ENCODE measurements at regions not wholly inside any gene's neighbourhood (a gene's known extent, or its start where the extent isn't known, plus 50 kb on each side); places are given as distances from the start of the nearest gene placed in this dataset.

DNA sequence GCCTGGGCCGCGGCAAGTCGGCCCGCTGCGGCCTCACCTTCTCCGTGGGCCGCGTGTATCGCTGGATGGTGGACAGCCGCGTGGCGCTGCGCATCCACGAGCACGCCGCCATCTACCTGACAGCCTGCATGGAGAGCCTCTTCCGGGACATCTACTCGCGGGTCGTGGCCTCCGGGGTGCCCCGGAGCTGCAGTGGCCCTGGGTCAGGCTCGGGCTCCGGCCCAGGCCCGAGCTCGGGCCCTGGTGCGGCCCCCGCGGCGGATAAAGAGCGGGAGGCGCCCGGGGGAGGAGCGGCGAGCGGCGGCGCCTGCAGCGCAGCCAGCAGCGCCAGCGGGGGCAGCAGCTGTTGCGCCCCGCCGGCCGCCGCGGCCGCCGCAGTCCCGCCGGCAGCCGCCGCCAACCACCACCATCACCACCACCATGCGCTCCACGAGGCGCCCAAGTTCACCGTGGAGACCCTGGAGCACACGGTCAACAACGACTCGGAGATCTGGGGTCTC lies 226.2 kb upstream of the CRY1 start:
- TF ChIP-seq, protein P1, sequence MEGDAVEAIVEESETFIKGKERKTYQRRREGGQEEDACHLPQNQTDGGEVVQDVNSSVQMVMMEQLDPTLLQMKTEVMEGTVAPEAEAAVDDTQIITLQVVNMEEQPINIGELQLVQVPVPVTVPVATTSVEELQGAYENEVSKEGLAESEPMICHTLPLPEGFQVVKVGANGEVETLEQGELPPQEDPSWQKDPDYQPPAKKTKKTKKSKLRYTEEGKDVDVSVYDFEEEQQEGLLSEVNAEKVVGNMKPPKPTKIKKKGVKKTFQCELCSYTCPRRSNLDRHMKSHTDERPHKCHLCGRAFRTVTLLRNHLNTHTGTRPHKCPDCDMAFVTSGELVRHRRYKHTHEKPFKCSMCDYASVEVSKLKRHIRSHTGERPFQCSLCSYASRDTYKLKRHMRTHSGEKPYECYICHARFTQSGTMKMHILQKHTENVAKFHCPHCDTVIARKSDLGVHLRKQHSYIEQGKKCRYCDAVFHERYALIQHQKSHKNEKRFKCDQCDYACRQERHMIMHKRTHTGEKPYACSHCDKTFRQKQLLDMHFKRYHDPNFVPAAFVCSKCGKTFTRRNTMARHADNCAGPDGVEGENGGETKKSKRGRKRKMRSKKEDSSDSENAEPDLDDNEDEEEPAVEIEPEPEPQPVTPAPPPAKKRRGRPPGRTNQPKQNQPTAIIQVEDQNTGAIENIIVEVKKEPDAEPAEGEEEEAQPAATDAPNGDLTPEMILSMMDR (IDR thresholded peaks at IDR 0.05; ENCODE audit: extremely low read depth in 1 of 2, insufficient read depth in 1 of 2, low read depth in 1 of 2, low read length in 2 of 2): no peak
- TF ChIP-seq FOS (IDR thresholded peaks at IDR 0.05; ENCODE audit: borderline replicate concordance, insufficient read depth, low read length) (no peak), POLR2AphosphoS5 (IDR thresholded peaks at IDR 0.05; ENCODE audit: insufficient read depth, low read depth, low read length) (no peak), POLR2A (IDR thresholded peaks at IDR 0.05; ENCODE audit: low read depth, low read length) (no peak), JUN (IDR thresholded peaks at IDR 0.05; ENCODE audit: borderline replicate concordance, insufficient read depth, insufficient read length, low read depth) (no peak), EZH2 (IDR thresholded peaks at IDR 0.05; ENCODE audit: borderline replicate concordance, low read depth, low read length, severe bottlenecking) (no peak), GATA2 (IDR thresholded peaks at IDR 0.05; ENCODE audit: insufficient read depth, insufficient read length, low read depth, low read length) (no peak)
- TF ChIP-seq, protein P2, sequence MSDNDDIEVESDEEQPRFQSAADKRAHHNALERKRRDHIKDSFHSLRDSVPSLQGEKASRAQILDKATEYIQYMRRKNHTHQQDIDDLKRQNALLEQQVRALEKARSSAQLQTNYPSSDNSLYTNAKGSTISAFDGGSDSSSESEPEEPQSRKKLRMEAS (IDR thresholded peaks at IDR 0.05; ENCODE audit: insufficient read depth, insufficient read length): no peak
